ENCODE measurements at regions not wholly inside any gene's neighbourhood (a gene's known extent, or its start where the extent isn't known, plus 50 kb on each side); places are given as distances from the start of the nearest gene placed in this dataset.

DNA sequence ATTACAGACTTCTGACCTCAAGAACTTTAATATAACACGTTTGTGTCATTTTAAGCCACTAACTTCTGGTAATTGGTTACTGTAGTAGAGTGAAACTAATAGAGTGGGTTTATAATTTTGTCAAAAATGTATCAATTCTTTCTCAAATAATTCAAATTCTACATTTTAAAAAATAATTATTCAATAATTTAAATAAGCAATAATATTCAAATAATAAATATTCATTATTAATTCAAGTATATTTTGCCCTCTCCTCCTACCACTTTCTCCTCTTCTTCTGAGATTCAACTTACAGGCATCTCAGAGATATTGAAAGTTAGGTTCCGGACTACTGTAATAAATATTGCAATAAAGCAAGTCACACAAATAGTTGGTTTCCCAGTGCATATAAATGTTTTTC, 1107.1 kb downstream of the KCNT2 start:
- no peak for DNase-seq

DNA sequence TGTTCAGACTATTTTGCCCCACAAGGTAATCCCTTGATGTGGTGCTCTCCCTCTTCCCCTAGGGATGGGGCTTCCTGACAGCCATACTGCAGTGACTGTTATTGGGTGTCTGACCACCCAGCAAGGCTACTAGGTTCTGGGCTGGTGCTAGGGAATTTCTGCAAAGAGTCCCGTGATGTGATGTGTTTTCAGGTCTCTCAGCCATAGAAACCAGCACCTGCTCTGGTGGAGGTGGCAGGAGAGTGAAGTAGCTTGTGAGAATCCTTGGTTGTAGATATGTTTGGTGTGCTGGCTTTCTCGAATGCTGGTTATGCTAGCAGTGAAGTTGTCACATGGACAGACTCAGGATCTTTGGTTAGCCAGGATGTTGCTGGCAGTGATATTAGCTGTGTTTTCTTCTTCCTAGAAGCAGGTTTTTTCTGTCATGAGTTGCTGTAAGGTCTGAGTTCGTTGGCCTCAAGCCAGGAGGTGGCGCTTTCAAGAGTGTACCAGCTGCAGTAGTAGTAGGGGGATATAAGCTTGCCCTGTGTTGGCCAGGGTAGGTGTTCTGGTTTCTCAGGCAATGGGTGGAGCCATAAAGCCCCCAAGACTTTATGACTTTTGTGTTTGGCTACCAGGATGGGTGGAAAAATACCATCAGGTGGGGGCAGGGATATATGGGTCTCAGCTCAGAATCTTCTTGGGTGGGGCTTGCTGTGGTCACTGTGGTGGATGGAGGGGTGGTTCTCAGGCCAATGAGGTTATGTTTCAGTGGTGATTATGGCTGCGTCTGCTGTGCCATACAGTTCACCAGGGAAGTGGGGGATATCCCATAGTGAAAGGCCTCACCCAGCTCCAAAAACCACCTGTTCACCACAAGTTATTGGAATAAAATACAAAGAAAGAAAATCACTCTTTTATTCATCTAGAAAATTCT, 1112.3 kb downstream of the KCNT2 start:
- DNase-seq = no peak

DNA sequence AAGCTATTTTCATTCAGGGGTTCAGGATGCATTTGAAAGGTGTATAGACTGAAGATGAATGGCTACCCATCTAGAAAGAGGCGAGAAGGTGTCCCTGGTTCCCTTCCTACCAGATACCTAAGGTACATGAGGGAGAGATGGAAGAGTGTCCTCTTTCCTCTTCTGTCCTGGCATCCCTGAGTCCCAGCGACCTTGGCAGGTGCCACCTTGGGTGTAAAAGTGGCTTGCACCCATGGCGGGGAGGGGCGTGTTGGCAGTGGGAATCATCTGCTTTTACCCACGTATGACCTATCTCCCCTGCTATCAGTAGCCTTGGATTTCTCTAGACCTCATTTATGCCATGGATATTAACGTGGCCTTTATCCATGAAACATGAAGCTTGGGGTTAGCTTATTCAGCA, 1126.1 kb downstream of the KCNT2 start:
- no peak for DNase-seq

GRCh38 chr1:195481293-195481692, 1126.9 kb downstream of the KCNT2 start:
- no peak for DNase-seq

DNA sequence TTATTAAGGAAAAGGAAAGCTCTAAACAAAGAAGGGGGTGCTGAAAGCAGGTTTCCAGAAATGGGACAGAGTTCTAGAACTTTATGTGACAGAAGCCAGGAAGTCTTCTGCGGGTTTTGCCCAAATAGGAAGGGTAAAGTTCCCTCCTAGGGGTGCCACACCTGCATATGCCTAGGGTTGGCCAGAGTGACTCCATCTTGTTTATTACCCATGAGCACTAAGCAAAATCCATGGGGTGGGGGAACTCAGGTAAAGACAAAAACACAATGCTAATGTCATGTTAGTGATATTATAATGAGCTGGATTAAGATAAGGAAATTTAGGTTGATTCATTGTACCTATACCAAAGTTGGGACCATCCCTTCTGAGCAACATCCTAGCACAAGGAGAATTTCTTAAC, 1132.7 kb downstream of the KCNT2 start:
- DNase-seq = no peak

GRCh38 chr1:195472291-195472690, 1135.9 kb downstream of the KCNT2 start:
- no peak for DNase-seq

DNA sequence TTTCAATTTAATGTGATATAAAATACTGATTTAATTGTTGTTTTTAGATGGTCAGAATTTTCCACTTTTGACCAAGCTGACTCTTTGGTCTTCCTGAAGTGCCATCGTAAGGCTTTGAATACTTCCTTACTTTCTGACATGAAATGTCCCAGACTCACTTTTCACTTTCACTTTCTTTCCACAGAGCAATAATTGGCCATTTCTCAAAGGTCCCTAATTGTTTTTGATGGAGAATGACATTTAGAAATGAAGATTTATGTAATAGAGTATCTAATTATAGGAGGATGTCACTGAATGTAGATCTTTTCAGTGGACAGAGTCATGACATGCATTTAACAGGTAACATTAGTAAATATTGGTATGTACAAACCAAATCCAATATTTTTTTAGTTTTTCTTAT, 1141.6 kb downstream of the KCNT2 start:
- DNase-seq = no peak

DNA sequence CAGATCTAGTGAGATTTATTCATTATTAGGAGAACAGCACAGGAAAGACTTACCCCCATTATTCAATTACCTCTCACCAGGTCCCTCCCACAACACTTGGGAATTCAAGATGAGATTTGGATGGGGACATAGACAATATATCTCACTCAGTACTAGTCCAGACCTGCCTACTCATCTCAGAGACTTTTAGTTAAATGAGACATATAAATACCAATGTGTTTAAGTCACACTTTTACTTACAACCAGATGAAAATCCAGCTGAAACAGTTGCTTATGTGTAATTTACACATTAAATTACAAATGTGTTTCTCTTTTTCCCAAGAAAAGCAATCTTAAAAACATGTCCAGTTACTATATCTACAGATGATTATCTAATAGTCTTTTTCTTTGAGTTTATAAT, 1145.6 kb downstream of the KCNT2 start:
- no peak for DNase-seq

GRCh38 chr1:195462152-195462551, 1146.1 kb downstream of the KCNT2 start:
- DNase-seq = no peak

DNA sequence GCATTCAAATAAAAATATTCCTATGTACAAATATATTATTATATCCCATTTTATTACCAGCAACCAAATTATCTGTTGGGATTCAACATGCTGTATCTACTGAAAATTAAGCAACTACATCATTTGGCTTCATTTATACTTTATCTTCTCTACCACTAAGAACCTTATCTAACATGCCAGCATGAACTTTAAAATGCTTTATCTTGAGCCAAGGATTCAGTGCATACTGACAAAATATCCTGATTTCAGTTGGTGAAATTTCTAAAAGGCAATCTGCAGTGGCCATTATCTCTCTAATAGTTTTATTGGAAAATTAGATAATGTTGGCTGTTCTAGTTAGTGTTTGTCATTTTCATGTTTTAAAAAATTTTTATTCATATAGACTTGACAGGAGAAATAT, 1149.9 kb downstream of the KCNT2 start:
- no peak for DNase-seq

GRCh38 chr1:195450794-195451193, 1157.4 kb downstream of the KCNT2 start:
- no peak for DNase-seq

GRCh38 chr1:195439661-195440060, 1168.6 kb downstream of the KCNT2 start:
- no peak for DNase-seq

- no peak for DNase-seq
These were observed 1173.6 kb downstream of the KCNT2 start for GRCh38 chr1:195434566-195435203.

GRCh38 chr1:195430826-195431225, 1177.4 kb downstream of the KCNT2 start:
- DNase-seq = no peak

- DNase-seq = no peak
These were observed 1179.3 kb downstream of the KCNT2 start for GRCh38 chr1:195428927-195429326.

- no peak for DNase-seq
These were observed 1192.7 kb downstream of the KCNT2 start for GRCh38 chr1:195415584-195415983.

DNA sequence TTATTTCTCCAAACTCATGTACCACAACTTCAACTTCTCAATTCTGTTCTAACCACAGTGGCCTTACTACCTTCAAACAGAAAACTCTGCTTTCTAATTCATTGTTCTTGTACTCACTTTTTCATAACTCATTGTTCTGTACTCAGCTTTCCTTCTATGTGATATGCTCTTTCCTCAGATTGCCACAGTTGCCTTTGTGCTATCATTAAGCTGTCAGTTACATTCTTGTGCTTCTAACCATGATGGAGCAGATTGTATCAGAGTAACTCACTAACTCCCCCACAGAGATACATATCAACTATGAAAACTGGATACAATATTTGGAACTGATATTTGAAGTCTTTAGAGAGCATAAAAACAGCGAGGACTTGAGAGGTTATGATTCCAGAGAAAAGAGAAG, 1213.7 kb downstream of the KCNT2 start:
- DNase-seq = no peak

DNA sequence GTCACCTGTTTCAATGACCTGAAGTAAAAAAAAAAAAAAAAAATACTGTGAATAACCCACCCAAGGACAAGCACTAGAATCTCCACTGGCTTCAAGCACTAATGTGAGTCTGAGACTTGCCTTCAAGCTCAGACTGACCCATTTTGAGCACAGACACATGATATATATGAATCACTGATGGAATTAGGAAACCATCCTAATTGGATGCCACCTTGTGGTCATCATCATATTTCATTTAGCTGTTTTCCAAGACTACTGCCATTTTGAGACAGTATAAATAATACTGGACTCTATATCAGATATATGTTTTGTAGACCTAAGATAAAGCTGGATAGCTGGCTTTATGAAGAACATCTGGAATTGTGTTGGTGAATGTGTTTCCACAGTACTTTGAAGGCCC, 1232.0 kb downstream of the KCNT2 start:
- DNase-seq = no peak

DNA sequence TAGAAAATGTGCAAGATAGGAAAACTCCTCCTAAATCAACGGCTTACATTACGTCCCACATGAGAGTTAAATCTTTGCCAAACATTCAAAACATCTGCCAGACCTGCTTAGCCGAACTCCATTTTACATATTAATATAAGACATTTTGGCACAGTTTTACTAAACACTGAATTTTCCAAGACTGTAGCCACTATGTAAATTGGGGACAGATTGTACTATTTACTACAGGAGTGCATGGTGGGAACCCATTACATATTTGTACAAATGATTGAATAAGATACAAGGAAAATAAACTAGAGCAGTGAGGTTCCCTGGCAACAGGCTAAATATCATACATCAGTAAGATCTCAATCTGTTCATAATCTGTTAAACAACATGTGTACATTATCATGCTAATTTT, 1234.4 kb downstream of the KCNT2 start:
- DNase-seq = no peak

- no peak for DNase-seq
These were observed 1263.1 kb downstream of the KCNT2 start for GRCh38 chr1:195345149-195345548.

GRCh38 chr1:195337646-195338045, 1270.6 kb downstream of the KCNT2 start:
- no peak for DNase-seq

- no peak for DNase-seq
These were observed 1271.4 kb downstream of the KCNT2 start for GRCh38 chr1:195336812-195337211.

- no peak for DNase-seq
These were observed 1272.7 kb downstream of the KCNT2 start for GRCh38 chr1:195335541-195335940.

GRCh38 chr1:195332102-195332501, 1276.1 kb downstream of the KCNT2 start:
- no peak for DNase-seq

GRCh38 chr1:195328681-195329080, 1279.6 kb downstream of the KCNT2 start:
- DNase-seq = no peak

All from activated naive CD4-positive, alpha-beta T cell treated with Interleukin-2 at 50 U/mL for 16 hours (primary cell).